Thyroid gland (tissue), 4 donors: ENCODE measurements at regions not wholly inside any gene's neighbourhood (a gene's known extent, or its start where the extent isn't known, plus 50 kb on each side); places are given as distances from the start of the nearest gene placed in this dataset.

Source experiments
- CTCF ChIP-seq, 6 experiments: fragments of 200-600 bp in 3 of 6; fragments of 450-650 bp in 3 of 6; sonication (generic) in 3 of 6; IDR thresholded peaks; one replicate each; pipeline ENCODE4 v1.5.1; 2016 to 2019; ENCODE audit warnings: antibody characterized with exemption in 6 of 6, mild to moderate bottlenecking in 2 of 6, inconsistent platforms in 1 of 6, moderate library complexity in 1 of 6
- POLR2A ChIP-seq, 2 donors: fragments of 450-650 bp; IDR thresholded peaks; one replicate each; pipeline ENCODE4 v1.6.1; 2017; ENCODE audit warnings: antibody characterized with exemption in 2 of 2, mild to moderate bottlenecking in 2 of 2, moderate library complexity in 1 of 2

DNA sequence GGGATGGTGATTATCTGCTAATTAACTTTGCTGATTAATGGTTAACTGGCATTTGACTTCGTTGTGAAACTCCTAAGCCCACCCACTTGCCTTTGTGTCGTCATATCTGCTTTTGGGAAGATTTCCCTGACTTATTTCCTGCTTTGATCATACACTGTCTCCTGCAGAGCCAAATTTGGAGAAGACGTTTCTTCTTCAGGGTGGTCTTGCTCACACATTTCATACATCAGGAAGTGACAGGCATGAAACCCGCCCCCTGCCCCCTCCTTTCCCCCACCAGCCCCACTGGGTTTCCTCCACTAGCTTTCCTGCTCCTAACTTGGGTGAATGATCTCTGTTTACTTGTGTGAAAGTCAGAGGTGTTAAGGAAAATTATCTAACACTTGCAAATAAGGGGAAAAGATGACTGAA, 300.1 kb downstream of the TSN start:
- TF ChIP-seq CTCF (IDR thresholded peaks at IDR 0.05) = no peak
- no peak for TF ChIP-seq POLR2A (IDR thresholded peaks at IDR 0.05)
